Kidney (tissue), 13 donors: ENCODE measurements at regions not wholly inside any gene's neighbourhood (a gene's known extent, or its start where the extent isn't known, plus 50 kb on each side); places are given as distances from the start of the nearest gene placed in this dataset.
A peak's percentile ranks its signal among the peaks of the same experiment; 100 is the strongest.

ENCODE experiments used
- DNase-seq, 5 donors: peaks; one replicate each; pipeline ENCODE4 v3.0.0-alpha.2; 2013 to 2020
- FAIRE-seq: peaks from 2 replicates; lab custom pipeline; 2012; peaks lifted over from hg19 to GRCh38; lab: Jason Lieb, UNC
- H3K27ac ChIP-seq, 2 donors: one replicate each; pipeline ENCODE4 v1.7.0; 2013; ENCODE audit warnings: low read depth in 2 of 2, low read length in 2 of 2, inconsistent platforms in 1 of 2
- H3K27me3 ChIP-seq: one replicate; pipeline ENCODE4 v1.7.1; 2013; ENCODE audit warnings: low read length, inconsistent platforms; ENCODE audit not compliant: control insufficient read depth, insufficient read depth
- H3K36me3 ChIP-seq, 3 donors: one replicate each; pipeline versions ENCODE4 v1.7.0 to v1.7.1; 2013; ENCODE audit warnings: low read length in 3 of 3, control low read depth in 1 of 3, inconsistent platforms in 1 of 3; ENCODE audit not compliant: insufficient read depth in 3 of 3, control insufficient read depth in 2 of 3
- H3K4me1 ChIP-seq, 3 donors: one replicate each; pipeline versions ENCODE4 v1.7.0 to v1.7.1; 2013; ENCODE audit warnings: low read length in 3 of 3, inconsistent platforms in 1 of 3, low read depth in 1 of 3; ENCODE audit not compliant: control insufficient read depth in 2 of 3, insufficient read depth in 2 of 3
- H3K4me3 ChIP-seq, 3 donors: one replicate each; pipeline versions ENCODE4 v1.7.0 to v1.8.1; 2013; ENCODE audit warnings: low read length in 3 of 3, control low read depth in 1 of 3, inconsistent platforms in 1 of 3
- H3K9ac ChIP-seq, 3 donors: one replicate each; pipeline versions ENCODE4 v1.7.0 to v1.7.1; 2013; ENCODE audit warnings: low read length in 3 of 3, control low read depth in 1 of 3, inconsistent platforms in 1 of 3
- H3K9me3 ChIP-seq, 3 donors: one replicate each; pipeline versions ENCODE4 v1.7.0 to v1.7.1; 2013; ENCODE audit warnings: low read length in 3 of 3, control low read depth in 1 of 3, inconsistent platforms in 1 of 3; ENCODE audit not compliant: control insufficient read depth in 2 of 3, insufficient read depth in 1 of 3
- intact Hi-C: fragments of 100-400 bp; cut with DNase I; formaldehyde crosslinking; loops from one replicate; pipeline ENCODE4 v1.11.1; 2022
- TF ChIP-seq, protein P1 (sequence below): IDR thresholded peaks from 3 replicates; pipeline ENCODE4 v1.5.1; 2012; ENCODE audit warnings: mild to moderate bottlenecking, moderate library complexity, borderline replicate concordance; ENCODE audit not compliant: insufficient read depth; ENCODE audit errors: extremely low read depth
- donor health status: control.
- donor health status: control.
- donor health status: control.
- donor health status: control.
- donor health status: control.
- donor health status: DM: yes; HTN: yes; CAD: no.
- donor health status: Normal renal cell carcinoma (clear cell type).

DNA sequence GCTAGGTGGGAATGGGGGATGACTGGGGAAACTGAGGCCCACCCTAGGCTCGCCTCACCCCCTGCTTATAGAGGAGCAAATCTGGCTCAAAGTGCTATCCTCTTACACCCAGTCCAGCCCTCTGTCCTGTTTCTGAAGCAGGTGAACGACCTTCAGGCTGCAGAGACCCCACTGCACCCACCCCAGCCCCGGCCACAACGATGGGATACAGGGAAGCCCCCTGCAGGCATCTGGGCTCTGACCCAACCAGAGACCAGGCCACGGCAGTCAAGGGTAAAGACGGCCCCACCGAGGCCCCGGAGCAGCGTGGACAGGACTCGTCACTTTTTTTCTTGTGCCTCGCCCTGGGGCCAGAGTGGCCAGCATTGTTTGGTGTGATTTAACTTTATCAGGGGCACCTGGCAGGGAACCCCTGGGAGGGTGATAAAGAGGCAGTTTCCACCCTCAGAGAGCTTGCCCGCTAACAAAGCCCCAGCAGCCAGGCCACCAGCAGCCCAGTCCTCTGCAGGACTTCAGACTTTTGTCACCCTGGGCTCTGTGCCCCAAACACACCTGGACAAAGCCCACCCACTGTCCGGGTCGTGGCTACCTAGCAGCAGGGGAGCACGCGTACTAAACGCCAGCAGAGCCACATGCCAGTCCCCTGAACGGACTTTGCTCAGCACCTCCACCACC, 612.6 kb downstream of the TBC1D22A start:
- Histone ChIP-seq H3K9ac (no peak overlapping the region), H3K4me1 (no peaks in the 10 kb centered on the region), H3K27me3 (no peaks in the 10 kb centered on the region), H3K4me3 (no peak overlapping the region), H3K27ac (no peak overlapping the region), H3K9me3 (no peaks in the 10 kb centered on the region), H3K36me3 (no peaks in the 10 kb centered on the region)
- DNase-seq (peak in 1 of 5 donors; percentile 21), FAIRE-seq (no peak)
- TF ChIP-seq, protein P1, sequence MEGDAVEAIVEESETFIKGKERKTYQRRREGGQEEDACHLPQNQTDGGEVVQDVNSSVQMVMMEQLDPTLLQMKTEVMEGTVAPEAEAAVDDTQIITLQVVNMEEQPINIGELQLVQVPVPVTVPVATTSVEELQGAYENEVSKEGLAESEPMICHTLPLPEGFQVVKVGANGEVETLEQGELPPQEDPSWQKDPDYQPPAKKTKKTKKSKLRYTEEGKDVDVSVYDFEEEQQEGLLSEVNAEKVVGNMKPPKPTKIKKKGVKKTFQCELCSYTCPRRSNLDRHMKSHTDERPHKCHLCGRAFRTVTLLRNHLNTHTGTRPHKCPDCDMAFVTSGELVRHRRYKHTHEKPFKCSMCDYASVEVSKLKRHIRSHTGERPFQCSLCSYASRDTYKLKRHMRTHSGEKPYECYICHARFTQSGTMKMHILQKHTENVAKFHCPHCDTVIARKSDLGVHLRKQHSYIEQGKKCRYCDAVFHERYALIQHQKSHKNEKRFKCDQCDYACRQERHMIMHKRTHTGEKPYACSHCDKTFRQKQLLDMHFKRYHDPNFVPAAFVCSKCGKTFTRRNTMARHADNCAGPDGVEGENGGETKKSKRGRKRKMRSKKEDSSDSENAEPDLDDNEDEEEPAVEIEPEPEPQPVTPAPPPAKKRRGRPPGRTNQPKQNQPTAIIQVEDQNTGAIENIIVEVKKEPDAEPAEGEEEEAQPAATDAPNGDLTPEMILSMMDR, result no peak
- intact Hi-C loops, result no loop called here

DNA sequence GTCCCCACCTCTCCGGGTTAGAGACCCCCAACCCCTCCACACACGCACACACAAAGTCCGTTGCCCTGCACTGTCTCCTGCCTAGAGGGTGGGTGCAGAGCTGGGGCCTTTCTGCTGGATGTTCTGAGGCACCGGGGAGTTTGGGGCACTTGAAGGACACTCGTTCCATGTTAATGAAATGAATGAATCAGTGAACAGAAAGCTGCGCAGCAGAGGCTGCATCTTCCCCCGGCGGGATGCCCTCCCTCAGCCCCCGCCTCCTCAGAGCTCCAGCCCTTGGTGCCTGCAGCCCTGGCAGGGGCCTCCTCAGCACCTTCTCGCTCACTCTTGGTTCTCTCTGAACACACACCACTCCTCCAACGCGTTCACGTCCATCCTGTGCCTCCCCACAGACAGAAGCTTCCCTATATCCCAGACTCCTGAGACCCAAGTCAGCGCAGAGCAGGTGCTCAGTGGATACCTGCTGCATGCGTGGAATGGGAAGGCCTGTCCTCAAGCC, 611.9 kb downstream of the TBC1D22A start:
- intact Hi-C loops, result no loop called here
- Histone ChIP-seq H3K9ac (no peak overlapping the region), H3K27ac (no peak overlapping the region), H3K36me3 (no peaks in the 10 kb centered on the region), H3K4me3 (no peak overlapping the region), H3K9me3 (no peaks in the 10 kb centered on the region), H3K4me1 (no peaks in the 10 kb centered on the region), H3K27me3 (no peaks in the 10 kb centered on the region)
- DNase-seq (peak in 2 of 5 donors; percentile 8 to 44), FAIRE-seq (no peak)
- TF ChIP-seq, protein P1, result no peak

DNA sequence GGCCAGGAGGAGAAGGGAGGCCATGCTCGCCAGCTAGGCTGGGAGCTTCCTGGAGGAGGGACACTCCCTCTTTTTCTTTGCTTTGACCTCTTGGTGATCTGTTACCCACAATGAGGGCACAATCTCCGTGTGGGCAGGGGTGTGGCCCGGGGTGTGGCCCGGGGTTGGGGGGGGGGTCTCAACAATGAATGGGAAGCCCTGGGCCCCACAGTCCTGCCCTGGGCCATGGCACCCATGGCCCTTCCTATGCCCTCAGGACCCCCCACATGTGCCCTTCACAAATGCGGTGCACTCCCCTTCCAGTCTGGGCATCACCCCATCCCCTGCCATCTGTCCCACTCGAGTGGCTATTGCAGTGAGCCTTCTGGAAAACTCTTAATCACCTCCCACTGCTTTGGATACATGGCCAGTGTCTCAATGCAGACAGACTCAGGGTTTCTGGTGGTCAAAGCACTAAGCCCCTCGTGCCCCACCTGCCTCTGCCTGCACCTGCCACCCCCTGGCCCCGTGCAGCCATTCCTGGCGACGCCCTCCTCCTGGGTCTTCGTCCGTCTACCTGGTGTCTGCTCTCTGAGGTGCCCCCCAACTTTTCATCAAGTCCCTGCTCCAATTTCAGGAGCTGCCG, 611.3 kb downstream of the TBC1D22A start:
- H3K27ac ChIP-seq, result no peak overlapping the region
- FAIRE-seq (no peak), DNase-seq (peak in 1 of 5 donors; percentile 8)
- intact Hi-C loops, result no loop called here
- no peaks in the 10 kb centered on the region for H3K36me3 ChIP-seq
- no peak overlapping the region for H3K4me3 ChIP-seq
- no peak overlapping the region for H3K9ac ChIP-seq
- H3K9me3 ChIP-seq, result no peaks in the 10 kb centered on the region
- TF ChIP-seq, protein P1, result no peak
- H3K4me1 ChIP-seq, result no peaks in the 10 kb centered on the region
- H3K27me3 ChIP-seq, result no peaks in the 10 kb centered on the region
